Hematopoietic multipotent progenitor cell treated with erythropoietin and hydrocortisone succinate and interleukin-3 and kit ligand, for 15 days (in vitro differentiated cells): ENCODE measurements at regions not wholly inside any gene's neighbourhood (a gene's known extent, or its start where the extent isn't known, plus 50 kb on each side); places are given as distances from the start of the nearest gene placed in this dataset.

ENCODE experiments used
- DNase-seq: peaks from one replicate; pipeline ENCODE4 v3.0.0-alpha.2; 2015; ENCODE audit warnings: low spot score

GRCh38 chr1:228848406-228848805 is 113.1 kb downstream of the RHOU start:
- DNase-seq = no peak

DNA sequence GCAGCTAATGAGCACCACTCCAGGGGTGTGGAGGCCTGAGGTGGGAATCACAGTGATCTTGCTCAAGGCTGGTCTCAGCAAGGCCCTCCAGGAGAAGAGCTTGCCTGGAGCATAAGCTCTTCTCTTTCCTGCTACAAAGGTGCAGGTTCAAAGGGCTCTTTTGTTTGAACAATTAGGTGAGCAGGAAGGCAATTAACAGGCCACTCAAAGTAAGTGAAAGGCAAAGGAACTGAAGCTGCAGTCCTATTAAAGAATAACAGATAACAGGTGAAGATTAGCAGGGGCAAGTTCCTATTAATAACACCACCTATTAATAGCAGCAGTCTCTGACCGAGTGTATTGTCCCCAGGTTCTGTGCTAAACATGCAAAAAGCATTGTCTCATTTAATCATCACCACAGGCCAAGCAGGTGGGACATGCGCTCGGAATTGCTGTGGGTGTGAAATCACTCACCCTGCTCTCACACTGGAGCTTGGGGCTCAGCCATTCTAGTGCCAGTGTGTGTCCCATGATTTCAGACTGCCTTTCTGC is 113.8 kb downstream of the RHOU start:
- DNase-seq = no peak

DNA sequence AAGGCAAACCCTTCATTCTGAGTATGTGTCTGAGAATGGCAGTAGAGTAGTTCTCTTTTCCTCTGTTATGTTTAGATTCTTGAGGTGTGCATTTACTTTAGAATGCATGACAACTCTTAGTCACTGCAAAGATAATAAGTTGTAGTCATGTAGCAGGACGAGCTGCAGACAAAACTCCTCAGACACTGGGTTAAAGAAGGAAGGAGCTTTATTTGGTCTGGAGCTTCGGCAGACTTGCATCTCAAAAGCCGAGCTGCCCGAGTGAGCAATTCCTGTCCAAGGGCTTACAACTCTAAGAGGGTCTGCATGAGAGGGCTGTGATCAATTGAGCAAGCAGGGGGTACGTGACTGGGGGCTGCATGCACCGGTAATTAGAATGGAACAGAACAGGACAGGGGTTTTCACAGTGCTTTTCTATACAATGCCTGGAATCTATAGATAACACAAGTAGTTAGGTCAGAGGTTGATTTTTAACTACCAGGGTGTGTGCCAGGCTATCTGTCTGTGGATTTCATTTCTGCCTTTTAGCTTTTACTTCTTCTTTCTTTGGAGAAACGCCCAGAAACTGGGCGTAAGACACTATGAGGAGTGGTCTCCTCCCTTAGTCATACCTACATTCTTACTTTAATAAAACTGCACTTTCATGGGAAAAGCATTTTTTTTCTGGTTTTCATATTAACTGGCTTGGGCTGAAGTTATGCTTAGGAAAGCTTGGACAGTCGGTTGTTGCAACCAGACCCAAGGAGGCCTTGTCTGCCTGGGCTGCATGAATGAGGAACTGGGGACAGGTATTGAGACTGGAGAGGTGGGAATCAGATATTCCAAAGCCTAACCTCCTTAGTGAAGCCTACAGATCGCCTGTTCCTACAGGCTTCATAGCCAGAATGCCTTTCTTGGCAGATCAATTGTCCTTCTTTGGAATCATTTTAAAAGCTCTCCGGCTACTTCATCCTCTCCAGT is 115.1 kb downstream of the RHOU start:
- DNase-seq = no peak

DNA sequence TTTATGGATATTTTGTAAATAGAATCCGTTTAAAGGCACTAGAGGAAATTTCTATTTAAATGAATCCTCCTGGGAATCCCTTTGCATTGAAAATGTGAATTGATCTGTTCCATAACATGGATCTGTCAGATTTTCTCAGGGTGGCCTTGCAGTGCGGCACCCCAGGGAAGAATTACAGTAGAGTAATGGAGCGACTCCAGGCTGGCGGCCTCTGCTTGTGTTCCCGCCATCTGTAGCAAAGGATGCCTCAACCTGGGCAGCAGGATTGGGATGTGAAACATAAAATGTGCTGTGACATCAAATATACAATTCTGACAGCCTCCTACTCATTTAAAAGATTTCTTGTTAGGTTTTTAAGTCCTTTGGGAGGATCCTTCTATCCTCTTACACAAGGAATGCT is 115.9 kb downstream of the RHOU start:
- DNase-seq = no peak

DNA sequence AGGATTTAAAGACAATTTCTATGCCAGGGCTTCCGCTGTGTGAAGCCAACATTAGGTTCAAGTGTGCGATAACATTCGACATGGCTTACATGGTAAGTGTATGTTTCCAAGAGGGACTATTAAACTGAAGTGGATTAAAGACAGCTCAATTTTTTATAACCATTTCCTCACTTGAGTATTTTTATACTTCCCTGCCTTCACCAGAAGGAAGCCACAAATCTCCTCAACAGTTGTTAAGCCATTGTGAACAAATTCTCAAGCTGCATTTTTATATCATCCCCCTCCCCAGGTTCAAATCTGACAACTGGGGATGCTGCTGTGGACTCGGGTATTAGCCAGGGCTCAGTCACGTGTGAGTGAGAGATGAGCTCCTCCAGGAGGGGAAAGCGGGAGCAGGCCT is 116.3 kb downstream of the RHOU start:
- no peak for DNase-seq

- DNase-seq = no peak
These were observed 116.7 kb downstream of the RHOU start for GRCh38 chr1:228852024-228852423.

DNA sequence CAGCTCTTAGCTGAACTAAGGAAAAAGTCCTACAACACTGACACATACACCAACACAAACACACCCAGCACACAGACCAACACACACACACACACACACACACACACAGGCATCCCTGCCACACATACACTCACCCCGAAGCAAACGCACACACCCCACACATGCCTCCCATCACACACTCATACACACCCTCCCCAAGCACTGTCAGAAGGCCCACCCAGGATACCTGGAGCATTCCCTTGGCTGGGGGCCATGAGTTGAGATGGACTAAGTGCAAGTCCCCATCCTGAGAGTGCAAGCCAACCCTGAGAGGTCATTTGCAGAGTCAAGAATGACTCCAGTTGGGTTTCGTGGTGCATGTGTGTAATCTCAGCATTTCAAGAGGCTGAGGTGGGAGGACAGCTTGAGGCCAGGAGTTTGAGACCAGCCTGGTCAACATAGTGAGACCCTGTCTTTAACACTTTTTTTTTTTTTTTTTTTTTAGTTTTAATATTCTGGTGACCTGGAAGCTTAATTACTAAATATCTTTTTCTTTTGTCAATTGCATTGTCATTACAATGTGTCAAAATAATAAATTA is 117.3 kb downstream of the RHOU start:
- DNase-seq = no peak

GRCh38 chr1:228853191-228853590 is 117.9 kb downstream of the RHOU start:
- DNase-seq = no peak

DNA sequence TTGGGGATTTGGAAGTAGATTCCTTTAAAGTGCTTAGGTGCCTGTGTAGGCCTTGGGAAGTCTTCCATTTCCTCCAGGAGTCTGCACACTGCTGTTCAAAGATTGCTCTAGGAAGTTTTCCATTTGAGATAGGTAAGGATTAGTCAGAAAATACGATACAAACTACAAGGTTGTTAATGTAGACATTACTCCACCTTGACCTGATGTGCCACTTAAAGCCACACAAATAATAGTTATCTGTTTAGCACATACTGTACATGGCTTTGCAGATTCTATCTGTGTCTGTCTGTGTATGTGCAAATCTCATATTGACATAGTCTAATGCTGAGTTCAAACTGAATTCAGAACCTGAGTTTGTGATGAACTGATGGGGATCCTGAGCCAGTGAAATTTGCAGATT is 118.4 kb downstream of the RHOU start:
- DNase-seq = no peak

GRCh38 chr1:228854907-228855306 is 119.6 kb downstream of the RHOU start:
- DNase-seq = no peak

- no peak for DNase-seq
These were observed 122.3 kb downstream of the RHOU start for GRCh38 chr1:228857611-228858010.

GRCh38 chr1:228860911-228861831 is 125.9 kb downstream of the RHOU start:
- DNase-seq = no peak

- DNase-seq = no peak
These were observed 126.5 kb downstream of the RHOU start for GRCh38 chr1:228861832-228862180.

- no peak for DNase-seq
These were observed 127.5 kb downstream of the RHOU start for GRCh38 chr1:228862542-228863505.

- DNase-seq = no peak
These were observed 128.5 kb downstream of the RHOU start for GRCh38 chr1:228863776-228864175.

- DNase-seq = no peak
These were observed 130.5 kb downstream of the RHOU start for GRCh38 chr1:228865627-228866330.

- DNase-seq = no peak
These were observed 131.2 kb downstream of the RHOU start for GRCh38 chr1:228866468-228866867.

DNA sequence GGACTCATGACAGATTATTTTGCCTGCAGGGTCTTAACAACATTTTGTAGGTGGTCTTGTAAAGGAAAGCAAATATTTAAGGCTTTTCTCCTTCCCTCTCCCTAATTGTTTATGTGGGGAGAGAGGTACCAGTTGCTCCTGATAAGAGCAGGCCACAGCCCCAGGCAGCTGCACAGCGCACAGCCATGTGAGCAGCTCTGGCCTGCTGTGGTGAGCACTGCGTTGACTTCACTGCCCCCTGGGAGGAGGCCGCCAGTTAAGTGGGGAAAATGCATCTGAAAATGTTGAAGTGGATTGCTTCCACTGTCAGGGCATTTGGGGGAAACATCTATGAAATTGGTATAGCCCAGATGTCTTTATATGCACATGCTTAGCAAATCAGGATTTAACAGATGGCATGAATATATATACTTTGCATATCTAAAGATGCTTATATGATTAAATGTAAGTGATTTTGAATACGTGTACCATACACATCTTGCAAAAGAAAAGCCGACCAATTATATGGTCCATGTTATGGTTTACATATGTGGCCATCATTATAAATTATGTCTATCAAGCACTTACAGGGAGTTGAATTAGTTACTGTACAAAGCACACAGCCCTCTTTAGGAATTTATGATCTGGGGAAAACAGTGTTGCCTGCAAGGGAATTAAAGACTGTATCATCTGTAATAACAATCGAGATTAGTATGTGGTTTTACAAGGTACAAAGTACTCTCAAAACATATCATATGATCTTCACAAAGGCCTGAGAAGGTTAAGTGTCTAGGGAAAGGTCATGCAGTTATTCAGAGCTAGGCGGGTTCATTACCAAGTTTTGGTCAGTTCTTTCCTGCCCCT is 132.1 kb downstream of the RHOU start:
- no peak for DNase-seq

DNA sequence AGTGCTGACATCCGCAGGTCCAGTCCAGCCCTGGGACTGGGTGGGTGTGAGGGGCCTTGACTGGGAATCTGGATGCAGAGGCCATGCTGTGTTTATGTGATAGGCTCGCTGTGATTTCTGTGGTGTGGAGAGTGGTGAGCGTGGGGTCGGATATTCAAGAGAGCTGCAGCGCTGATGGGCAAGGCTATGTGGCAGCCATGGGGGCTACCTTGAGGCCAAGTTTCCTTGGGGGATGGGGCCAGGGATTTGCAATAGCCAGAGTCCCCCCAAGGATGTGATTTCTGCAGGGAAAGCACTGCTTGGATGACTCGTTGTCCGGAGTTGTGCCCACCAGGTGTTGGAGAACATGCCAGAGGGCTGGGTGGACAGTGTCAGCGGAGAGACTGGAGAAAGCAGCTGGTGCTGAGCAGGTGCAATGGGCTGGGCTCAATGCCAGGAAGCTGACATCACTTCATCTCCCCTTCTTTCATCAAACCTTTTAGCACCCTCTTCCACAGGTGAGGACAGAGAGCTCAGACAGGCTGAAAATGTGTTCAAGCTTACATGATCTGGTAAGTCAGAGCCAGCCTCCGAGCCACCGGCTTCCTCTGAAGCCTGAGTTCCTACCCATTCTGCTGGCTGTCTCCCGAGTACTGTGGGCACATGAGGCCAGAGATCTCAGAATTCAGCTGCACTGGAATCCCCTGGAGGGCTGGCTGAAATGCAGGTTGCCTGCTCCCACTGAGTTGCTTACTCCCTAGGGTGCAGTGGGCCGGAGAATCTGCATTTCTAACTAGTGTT is 132.9 kb downstream of the RHOU start:
- no peak for DNase-seq
